ENCODE measurements at regions not wholly inside any gene's neighbourhood (a gene's known extent, or its start where the extent isn't known, plus 50 kb on each side); places are given as distances from the start of the nearest gene placed in this dataset.

- no peak for DNase-seq (ENCODE audit: low read depth in 2 of 2, low spot score in 1 of 2)
Observed at GRCh38 chr13:107133950-107134349, 566.0 kb upstream of the ARGLU1 start.

- no peak for DNase-seq (ENCODE audit: low read depth in 2 of 2, low spot score in 1 of 2)
Observed at GRCh38 chr13:107130566-107130965, 562.6 kb upstream of the ARGLU1 start.

- no peak for DNase-seq (ENCODE audit: low read depth in 2 of 2, low spot score in 1 of 2)
Observed at GRCh38 chr13:107124730-107125129, 556.8 kb upstream of the ARGLU1 start.

GRCh38 chr13:107124129-107124718, 556.3 kb upstream of the ARGLU1 start:
- DNase-seq (ENCODE audit: low read depth in 2 of 2, low spot score in 1 of 2) = no peak

GRCh38 chr13:107121793-107122192, 553.9 kb upstream of the ARGLU1 start:
- DNase-seq (ENCODE audit: low read depth in 2 of 2, low spot score in 1 of 2) = no peak

GRCh38 chr13:107119989-107120881, 552.3 kb upstream of the ARGLU1 start:
- DNase-seq (ENCODE audit: low read depth in 2 of 2, low spot score in 1 of 2) = no peak

- DNase-seq (ENCODE audit: low read depth in 2 of 2, low spot score in 1 of 2) = no peak
Observed at GRCh38 chr13:107118506-107118905, 550.6 kb upstream of the ARGLU1 start.

GRCh38 chr13:107117327-107118012, 549.5 kb upstream of the ARGLU1 start:
- DNase-seq (ENCODE audit: low read depth in 2 of 2, low spot score in 1 of 2) = no peak

GRCh38 chr13:107113387-107113786, 545.5 kb upstream of the ARGLU1 start:
- DNase-seq (ENCODE audit: low read depth in 2 of 2, low spot score in 1 of 2) = no peak

GRCh38 chr13:107111248-107111647, 543.3 kb upstream of the ARGLU1 start:
- DNase-seq (ENCODE audit: low read depth in 2 of 2, low spot score in 1 of 2) = no peak

GRCh38 chr13:107104631-107105030, 536.7 kb upstream of the ARGLU1 start:
- no peak for DNase-seq (ENCODE audit: low read depth in 2 of 2, low spot score in 1 of 2)

GRCh38 chr13:107102676-107103075, 534.7 kb upstream of the ARGLU1 start:
- DNase-seq (ENCODE audit: low read depth in 2 of 2, low spot score in 1 of 2) = no peak

GRCh38 chr13:107099661-107100060, 531.7 kb upstream of the ARGLU1 start:
- DNase-seq (ENCODE audit: low read depth in 2 of 2, low spot score in 1 of 2) = no peak

GRCh38 chr13:107097916-107098315, 530.0 kb upstream of the ARGLU1 start:
- no peak for DNase-seq (ENCODE audit: low read depth in 2 of 2, low spot score in 1 of 2)

- no peak for DNase-seq (ENCODE audit: low read depth in 2 of 2, low spot score in 1 of 2)
Observed at GRCh38 chr13:107095876-107096275, 527.9 kb upstream of the ARGLU1 start.

- no peak for DNase-seq (ENCODE audit: low read depth in 2 of 2, low spot score in 1 of 2)
Observed at GRCh38 chr13:107091861-107092260, 523.9 kb upstream of the ARGLU1 start.

- no peak for DNase-seq (ENCODE audit: low read depth in 2 of 2, low spot score in 1 of 2)
Observed at GRCh38 chr13:107091428-107091827, 523.5 kb upstream of the ARGLU1 start.

GRCh38 chr13:107088061-107088460, 520.1 kb upstream of the ARGLU1 start:
- no peak for DNase-seq (ENCODE audit: low read depth in 2 of 2, low spot score in 1 of 2)

GRCh38 chr13:107079423-107080049, 511.6 kb upstream of the ARGLU1 start:
- no peak for DNase-seq (ENCODE audit: low read depth in 2 of 2, low spot score in 1 of 2)

GRCh38 chr13:107078229-107078765, 510.4 kb upstream of the ARGLU1 start:
- DNase-seq (ENCODE audit: low read depth in 2 of 2, low spot score in 1 of 2) = no peak

- no peak for DNase-seq (ENCODE audit: low read depth in 2 of 2, low spot score in 1 of 2)
Observed at GRCh38 chr13:107076801-107077200, 508.9 kb upstream of the ARGLU1 start.
